VCaP (cell line): ENCODE measurements at regions not wholly inside any gene's neighbourhood (a gene's known extent, or its start where the extent isn't known, plus 50 kb on each side); places are given as distances from the start of the nearest gene placed in this dataset.

Experiments used
- H3K27ac ChIP-seq: fragments of 450-650 bp; 2 replicates; pipeline ENCODE4 v1.5.1; 2017
- CTCF ChIP-seq: fragments of 450-650 bp; conservative IDR thresholded peaks from 2 replicates; pipeline ENCODE4 v1.5.1; 2017; ENCODE audit warnings: mild to moderate bottlenecking, moderate library complexity

GRCh38 chr5:3201941-3202340 is 393.7 kb upstream of the IRX1 start:
- no peak for TF ChIP-seq CTCF
- H3K27ac ChIP-seq = no peak overlapping the region

- no peak for TF ChIP-seq CTCF
- no peak overlapping the region for H3K27ac ChIP-seq
These were observed 394.5 kb upstream of the IRX1 start for GRCh38 chr5:3201121-3201520.

- no peak for TF ChIP-seq CTCF
These were observed 395.5 kb upstream of the IRX1 start for GRCh38 chr5:3199962-3200755.

GRCh38 chr5:3198074-3198449 is 397.6 kb upstream of the IRX1 start:
- H3K27ac ChIP-seq = no peak overlapping the region
- no peak for TF ChIP-seq CTCF

More at GRCh38 chr5:3199962-3200755, 395.5 kb upstream of the IRX1 start:
- no peak overlapping the region for H3K27ac ChIP-seq

- peak; percentile 12; the same call in 1 of the 2 replicates for TF ChIP-seq CTCF
- H3K27ac ChIP-seq = no peak overlapping the region
These were observed 398.1 kb upstream of the IRX1 start for GRCh38 chr5:3197304-3198073.

- H3K27ac ChIP-seq = no peak overlapping the region
- no peak for TF ChIP-seq CTCF
These were observed 399.6 kb upstream of the IRX1 start for GRCh38 chr5:3195994-3196393.

GRCh38 chr5:3194684-3195083 is 400.9 kb upstream of the IRX1 start:
- no peak for TF ChIP-seq CTCF
- no peak overlapping the region for H3K27ac ChIP-seq
